Endothelial cell of umbilical vein (primary cell): ENCODE measurements at regions not wholly inside any gene's neighbourhood (a gene's known extent, or its start where the extent isn't known, plus 50 kb on each side); places are given as distances from the start of the nearest gene placed in this dataset.

Experiments used
- BruUV-seq: library from RNA; stranded (reverse); fragments of 400-500 nt; replicated peaks from 2 replicates; lab custom pipeline; 2021; lab: Mats Ljungman, UMichigan
- CTCF ChIA-PET: fragments of 300-600, 350-600 bp; sonication (Branson Sonifier 250); formaldehyde crosslinking; loops from one replicate; lab custom pipeline; 2021; ENCODE audit warnings: antibody characterized with exemption, inconsistent platforms; lab: Charles Lee
- POLR2A ChIA-PET: fragments of 300-600, 350-600 bp; sonication (Branson Sonifier 250); formaldehyde crosslinking; loops from one replicate; lab custom pipeline; 2021; ENCODE audit warnings: antibody characterized with exemption, inconsistent platforms; lab: Charles Lee
- DNase-seq: peaks from one replicate; pipeline ENCODE4 v3.0.0-alpha.2; 2011; ENCODE audit warnings: low read depth, low spot score
- FAIRE-seq: peaks from 2 replicates; lab custom pipeline; 2011; peaks lifted over from hg19 to GRCh38; lab: Jason Lieb, UNC
- H2AFZ ChIP-seq: 2 replicates; pipeline ENCODE4 v1.6.0; 2012; ENCODE audit warnings: low read depth, low read length, control low read depth, inconsistent platforms
- H3K27ac ChIP-seq: 2 replicates; pipeline ENCODE4 v1.5.1; 2011; ENCODE audit warnings: low read depth, mild to moderate bottlenecking, control low read depth, low read length, moderate library complexity; ENCODE audit not compliant: insufficient read depth
- H3K27me3 ChIP-seq, 2 experiments: 2 replicates each; pipeline versions ENCODE4 v1.6.0 to v1.6.1; 2011; ENCODE audit warnings: low read length in 2 of 2, mixed read lengths in 1 of 2; ENCODE audit not compliant: control insufficient read depth in 2 of 2, insufficient read depth in 2 of 2
- H3K36me3 ChIP-seq, 2 experiments: 2 replicates in 1 of 2; 3 replicates in 1 of 2; pipeline ENCODE4 v1.5.1; 2011; ENCODE audit warnings: low read length in 2 of 2, mild to moderate bottlenecking in 1 of 2, moderate library complexity in 1 of 2; ENCODE audit not compliant: control insufficient read depth in 2 of 2, insufficient read depth in 2 of 2; ENCODE audit errors: extremely low read depth in 1 of 2
- H3K4me1 ChIP-seq: 3 replicates; pipeline ENCODE4 v1.5.1; 2011; ENCODE audit warnings: mild to moderate bottlenecking, low read length; ENCODE audit not compliant: control insufficient read depth, insufficient read depth; ENCODE audit errors: extremely low read depth
- H3K4me2 ChIP-seq: 2 replicates; pipeline ENCODE4 v1.6.1; 2011; ENCODE audit warnings: low read length, control low read depth, mixed read lengths; ENCODE audit not compliant: insufficient read depth
- H3K4me3 ChIP-seq, 3 experiments: fragments of 200-600 bp in 1 of 3; sonication (generic), shearing (Covaris generic) in 1 of 3; replicated peaks in 1 of 3; 2 replicates each; pipeline ENCODE4 v1.5.1; 2011 to 2016; ENCODE audit warnings: control low read depth in 3 of 3, low read length in 3 of 3, mild to moderate bottlenecking in 2 of 3, inconsistent platforms in 1 of 3, low read depth in 1 of 3, moderate library complexity in 1 of 3; ENCODE audit not compliant: insufficient read depth in 1 of 3
- H3K79me2 ChIP-seq: 2 replicates; pipeline ENCODE4 v1.6.0; 2012; ENCODE audit warnings: low read length, inconsistent platforms; ENCODE audit not compliant: control insufficient read depth, insufficient read depth
- H3K9ac ChIP-seq: replicated peaks from 2 replicates; pipeline ENCODE3; 2011; ENCODE audit warnings: low read length, control low read depth; ENCODE audit not compliant: insufficient read depth; ENCODE audit errors: extremely low read depth
- H3K9me1 ChIP-seq: replicated peaks from 3 replicates; pipeline ENCODE4 v1.6.0; 2011; ENCODE audit warnings: mild to moderate bottlenecking, low read length; ENCODE audit not compliant: control insufficient read depth, insufficient read depth; ENCODE audit errors: extremely low read depth
- H3K9me3 ChIP-seq: replicated peaks from 2 replicates; pipeline ENCODE4 v1.5.1; 2012; ENCODE audit warnings: low read length, inconsistent platforms; ENCODE audit not compliant: control insufficient read depth, insufficient read depth
- H4K20me1 ChIP-seq: replicated peaks from 2 replicates; pipeline ENCODE3; 2011; ENCODE audit warnings: mild to moderate bottlenecking, low read length; ENCODE audit not compliant: control insufficient read depth, insufficient read depth; ENCODE audit errors: extremely low read depth
- EZH2 ChIP-seq: IDR thresholded peaks from 2 replicates; pipeline ENCODE4 v1.6.1; 2012; ENCODE audit warnings: borderline replicate concordance, low read depth, mild to moderate bottlenecking, moderate library complexity, low read length, inconsistent platforms; ENCODE audit not compliant: severe bottlenecking
- FOS ChIP-seq: IDR thresholded peaks from 2 replicates; pipeline ENCODE4 v1.6.1; 2011; ENCODE audit warnings: mild to moderate bottlenecking, low read length, moderate library complexity, borderline replicate concordance; ENCODE audit not compliant: insufficient read depth
- GATA2 ChIP-seq: IDR thresholded peaks from 2 replicates; pipeline ENCODE4 v1.7.0; 2011; ENCODE audit warnings: low read depth, mild to moderate bottlenecking, moderate library complexity, mixed read lengths, low read length; ENCODE audit not compliant: insufficient read length, insufficient read depth
- JUN ChIP-seq: IDR thresholded peaks from 2 replicates; pipeline ENCODE4 v1.6.1; 2011; ENCODE audit warnings: borderline replicate concordance, low read depth; ENCODE audit not compliant: insufficient read length, insufficient read depth
- MYC ChIP-seq: IDR thresholded peaks from one replicate; pipeline ENCODE4 v1.6.1; 2011; ENCODE audit warnings: mild to moderate bottlenecking, low read depth, low read length
- POLR2A ChIP-seq: IDR thresholded peaks from 2 replicates; pipeline ENCODE4 v1.6.1; 2012; ENCODE audit warnings: low read depth, mild to moderate bottlenecking, control low read depth, low read length
- POLR2AphosphoS5 ChIP-seq: IDR thresholded peaks from 2 replicates; pipeline ENCODE4 v1.6.1; 2012; ENCODE audit warnings: low read depth, mild to moderate bottlenecking, control low read depth, low read length, moderate library complexity; ENCODE audit not compliant: insufficient read depth
- dilution Hi-C: fragments of 300-500 bp; cut with MboI; formaldehyde crosslinking; loops from one replicate; pipeline ENCODE4 v1.15.0; 2019; ENCODE audit warnings: low sequenced_read_pairs; ENCODE audit not compliant: extremely low pct_ligation_motif_present
- intact Hi-C: fragments of 100-400 bp; cut with micrococcal nuclease; formaldehyde crosslinking; loops from one replicate; pipeline ENCODE4 v1.10.0; 2022
- TF ChIP-seq, protein P1 (sequence below): IDR thresholded peaks from 2 replicates; pipeline ENCODE4 v1.6.1; 2011; ENCODE audit not compliant: insufficient read depth, insufficient read length
- TF ChIP-seq, protein P2 (sequence below), 2 donors: IDR thresholded peaks; 1 replicate in 1 of 2; 2 replicates in 1 of 2; pipeline ENCODE4 v1.5.1; 2011; ENCODE audit warnings: low read length in 2 of 2, mild to moderate bottlenecking in 2 of 2, moderate library complexity in 2 of 2, control low read depth in 1 of 2, inconsistent platforms in 1 of 2, low read depth in 1 of 2; ENCODE audit not compliant: insufficient read depth in 1 of 2; ENCODE audit errors: extremely low read depth in 1 of 2

DNA sequence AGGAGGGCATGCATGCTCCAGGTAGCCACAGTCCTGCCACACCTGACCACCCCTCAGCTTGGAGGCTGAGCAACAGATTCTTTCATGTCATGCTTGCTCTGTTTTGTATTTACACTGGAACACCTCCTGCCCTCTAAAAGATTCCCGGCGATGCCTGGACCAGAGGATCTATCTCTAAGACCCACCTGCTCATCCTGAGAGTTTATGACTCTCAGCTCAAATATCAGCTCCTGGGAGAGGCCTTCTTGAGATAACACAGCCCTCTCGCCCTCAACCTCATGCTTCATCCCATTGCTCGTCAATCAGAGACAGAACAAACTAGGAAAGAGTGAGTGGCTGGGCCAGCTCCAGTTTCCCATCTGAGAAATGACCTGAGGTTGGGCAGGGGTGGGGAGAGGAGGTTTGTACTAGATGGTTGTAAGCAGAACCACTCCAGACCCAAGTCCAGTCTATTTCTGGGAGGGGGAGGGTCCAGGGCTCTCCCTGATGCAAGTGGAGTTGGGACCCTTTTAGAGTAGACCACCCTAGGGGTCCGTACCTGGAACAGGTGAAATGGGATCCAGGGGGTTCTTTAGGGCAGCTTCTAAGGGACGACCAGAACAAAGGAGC, 524.5 kb downstream of the MATN1 start:
- ChIA-PET CTCF (no interaction called here), POLR2A (no interaction called here)
- BruUV-seq, result no TSS peak
- Histone ChIP-seq H3K4me3 (no peak overlapping the region), H3K9me3 (no peaks in the 10 kb centered on the region), H3K27ac (no peak overlapping the region), H3K9ac (no peak overlapping the region), H4K20me1 (no peaks in the 10 kb centered on the region), H3K79me2 (no peaks in the 10 kb centered on the region), H3K36me3 (no peaks in the 10 kb centered on the region), H2AFZ (no peak overlapping the region), H3K9me1 (no peaks in the 10 kb centered on the region), H3K27me3 (no peaks in the 10 kb centered on the region), H3K4me1 (no peaks in the 10 kb centered on the region), H3K4me2 (no peak overlapping the region)
- dilution Hi-C loops, result no loop called here
- TF ChIP-seq GATA2, result no peak
- no peak for TF ChIP-seq JUN
- TF ChIP-seq, protein P1, sequence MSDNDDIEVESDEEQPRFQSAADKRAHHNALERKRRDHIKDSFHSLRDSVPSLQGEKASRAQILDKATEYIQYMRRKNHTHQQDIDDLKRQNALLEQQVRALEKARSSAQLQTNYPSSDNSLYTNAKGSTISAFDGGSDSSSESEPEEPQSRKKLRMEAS, result no peak
- no peak for TF ChIP-seq EZH2
- TF ChIP-seq, protein P2, sequence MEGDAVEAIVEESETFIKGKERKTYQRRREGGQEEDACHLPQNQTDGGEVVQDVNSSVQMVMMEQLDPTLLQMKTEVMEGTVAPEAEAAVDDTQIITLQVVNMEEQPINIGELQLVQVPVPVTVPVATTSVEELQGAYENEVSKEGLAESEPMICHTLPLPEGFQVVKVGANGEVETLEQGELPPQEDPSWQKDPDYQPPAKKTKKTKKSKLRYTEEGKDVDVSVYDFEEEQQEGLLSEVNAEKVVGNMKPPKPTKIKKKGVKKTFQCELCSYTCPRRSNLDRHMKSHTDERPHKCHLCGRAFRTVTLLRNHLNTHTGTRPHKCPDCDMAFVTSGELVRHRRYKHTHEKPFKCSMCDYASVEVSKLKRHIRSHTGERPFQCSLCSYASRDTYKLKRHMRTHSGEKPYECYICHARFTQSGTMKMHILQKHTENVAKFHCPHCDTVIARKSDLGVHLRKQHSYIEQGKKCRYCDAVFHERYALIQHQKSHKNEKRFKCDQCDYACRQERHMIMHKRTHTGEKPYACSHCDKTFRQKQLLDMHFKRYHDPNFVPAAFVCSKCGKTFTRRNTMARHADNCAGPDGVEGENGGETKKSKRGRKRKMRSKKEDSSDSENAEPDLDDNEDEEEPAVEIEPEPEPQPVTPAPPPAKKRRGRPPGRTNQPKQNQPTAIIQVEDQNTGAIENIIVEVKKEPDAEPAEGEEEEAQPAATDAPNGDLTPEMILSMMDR (IDR thresholded peaks at IDR 0.05; ENCODE audit: extremely low read depth in 1 of 2, insufficient read depth in 1 of 2, low read depth in 1 of 2, low read length in 2 of 2), result no peak
- no peak for TF ChIP-seq POLR2A
- no peak for TF ChIP-seq MYC
- no peak for TF ChIP-seq FOS
- TF ChIP-seq POLR2AphosphoS5, result no peak
- DNase-seq (no peak), FAIRE-seq (no peak)
- intact Hi-C loops, result no loop called here
